NCI-H146 treated with DMSO at 0.1 percent for 48 hours (cell line): ENCODE measurements at regions not wholly inside any gene's neighbourhood (a gene's known extent, or its start where the extent isn't known, plus 50 kb on each side); places are given as distances from the start of the nearest gene placed in this dataset.
A peak's percentile ranks its signal among the peaks of the same experiment; 100 is the strongest.

Experiments used
- DNase-seq: peaks from one replicate; lab custom pipeline; 2025; ENCODE audit not compliant: unreplicated experiment; lab: John Stamatoyannopoulos, UW

GRCh38 chr1:164233149-164233548 lies 325.8 kb upstream of the PBX1 start:
- no peak for DNase-seq

- DNase-seq = no peak
These were observed 318.9 kb upstream of the PBX1 start for GRCh38 chr1:164240081-164240480.

GRCh38 chr1:164250365-164250764 lies 308.6 kb upstream of the PBX1 start:
- DNase-seq = no peak

- no peak for DNase-seq
These were observed 302.5 kb upstream of the PBX1 start for GRCh38 chr1:164256456-164256855.

- DNase-seq = peak; percentile 22
These were observed 297.2 kb upstream of the PBX1 start for GRCh38 chr1:164261691-164262240.

GRCh38 chr1:164263540-164263939 lies 295.4 kb upstream of the PBX1 start:
- DNase-seq = no peak

- DNase-seq = no peak
These were observed 293.8 kb upstream of the PBX1 start for GRCh38 chr1:164265232-164265631.

- no peak for DNase-seq
These were observed 286.8 kb upstream of the PBX1 start for GRCh38 chr1:164272156-164272555.

- DNase-seq = no peak
These were observed 262.8 kb upstream of the PBX1 start for GRCh38 chr1:164296172-164296571.

- DNase-seq = no peak
These were observed 250.9 kb upstream of the PBX1 start for GRCh38 chr1:164308101-164308500.

- no peak for DNase-seq
These were observed 248.8 kb upstream of the PBX1 start for GRCh38 chr1:164310166-164310565.

GRCh38 chr1:164311377-164311776 lies 247.6 kb upstream of the PBX1 start:
- DNase-seq = no peak

- DNase-seq = no peak
These were observed 237.9 kb upstream of the PBX1 start for GRCh38 chr1:164320790-164321731.

- DNase-seq = no peak
These were observed 233.2 kb upstream of the PBX1 start for GRCh38 chr1:164325786-164326185.

GRCh38 chr1:164333387-164333786 lies 225.6 kb upstream of the PBX1 start:
- no peak for DNase-seq

GRCh38 chr1:164337394-164337793 lies 221.6 kb upstream of the PBX1 start:
- DNase-seq = no peak

- DNase-seq = no peak
These were observed 221.1 kb upstream of the PBX1 start for GRCh38 chr1:164337885-164338284.

GRCh38 chr1:164343189-164343588 lies 215.8 kb upstream of the PBX1 start:
- DNase-seq = no peak

GRCh38 chr1:164347980-164348379 lies 211.0 kb upstream of the PBX1 start:
- DNase-seq = no peak

GRCh38 chr1:164356511-164356910 lies 202.5 kb upstream of the PBX1 start:
- no peak for DNase-seq

GRCh38 chr1:164360265-164360664 lies 198.7 kb upstream of the PBX1 start:
- DNase-seq = no peak

- DNase-seq = no peak
These were observed 197.1 kb upstream of the PBX1 start for GRCh38 chr1:164361927-164362326.

- DNase-seq = no peak
These were observed 195.0 kb upstream of the PBX1 start for GRCh38 chr1:164363980-164364379.
